Testis (tissue), 2 donors: ENCODE measurements at regions not wholly inside any gene's neighbourhood (a gene's known extent, or its start where the extent isn't known, plus 50 kb on each side); places are given as distances from the start of the nearest gene placed in this dataset.

Experiments used
- CTCF ChIP-seq, 3 experiments: fragments of 450-650 bp in 2 of 3; fragments of 200-600 bp in 1 of 3; sonication (generic) in 1 of 3; IDR thresholded peaks; one replicate each; pipeline ENCODE4 v1.5.1; 2016 to 2019; ENCODE audit warnings: antibody characterized with exemption in 3 of 3, mild to moderate bottlenecking in 2 of 3, moderate library complexity in 1 of 3
- POLR2A ChIP-seq: fragments of 450-650 bp; IDR thresholded peaks from one replicate; pipeline ENCODE4 v1.6.1; 2017; ENCODE audit warnings: antibody characterized with exemption, mild to moderate bottlenecking, moderate library complexity

GRCh38 chr12:116343331-116343884, 65.9 kb upstream of the MED13L start:
- TF ChIP-seq CTCF (IDR thresholded peaks at IDR 0.05) (no peak), POLR2A (no peak)
